ENCODE measurements at regions not wholly inside any gene's neighbourhood (a gene's known extent, or its start where the extent isn't known, plus 50 kb on each side); places are given as distances from the start of the nearest gene placed in this dataset.

DNA sequence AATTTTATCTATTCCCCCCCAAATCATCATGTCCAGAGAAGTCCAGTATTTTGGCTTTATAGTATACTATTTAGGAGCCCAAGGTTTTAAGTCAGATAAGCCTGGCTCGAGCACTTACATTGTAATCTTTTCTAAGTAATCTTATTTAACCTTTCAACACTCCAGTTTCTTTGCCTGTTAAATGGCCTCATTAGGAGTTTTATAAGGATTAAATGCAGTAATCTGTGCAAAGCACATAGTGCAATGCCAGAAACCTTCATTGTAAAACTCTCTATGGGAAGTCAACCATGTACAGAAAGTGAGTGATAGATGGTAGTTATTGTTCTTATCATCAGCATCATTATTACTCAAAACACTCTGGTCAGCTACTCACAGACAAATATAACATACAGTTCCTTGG, 1330.4 kb downstream of the SLC16A7 start:
- in situ Hi-C loops (cut with HindIII; ENCODE audit: low pct_unique_long_range_greater_than_20kb, low sequenced_read_pairs) = no loop called here
- TF ChIP-seq JUND (IDR thresholded peaks at IDR 0.05; ENCODE audit: low read depth) = no peak
- no peak for DNase-seq (ENCODE audit: low read depth in 1 of 2, low spot score in 1 of 2)

DNA sequence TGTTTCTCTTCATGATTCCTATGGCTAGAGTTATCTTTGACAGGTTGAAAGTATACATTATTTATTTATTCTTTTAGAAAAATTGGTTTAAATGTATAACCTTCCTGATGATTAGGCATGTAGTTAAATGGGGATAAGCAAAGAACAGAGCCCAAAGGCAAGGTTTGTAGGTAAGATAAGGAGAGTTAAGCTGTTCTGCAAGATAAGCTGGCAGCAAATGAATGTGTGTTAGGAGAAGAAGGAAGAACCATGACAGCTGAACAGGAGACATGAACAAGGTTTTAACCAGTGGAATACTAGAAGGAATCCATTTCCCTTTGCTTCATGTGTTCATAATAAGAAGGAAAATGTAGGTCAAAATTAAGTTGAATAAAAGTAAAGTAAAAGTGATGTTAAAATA, 1330.1 kb upstream of the USP15 start:
- in situ Hi-C loops (cut with HindIII; ENCODE audit: low pct_unique_long_range_greater_than_20kb, low sequenced_read_pairs) = no loop called here
- DNase-seq (ENCODE audit: low read depth in 1 of 2, low spot score in 1 of 2) = no peak

DNA sequence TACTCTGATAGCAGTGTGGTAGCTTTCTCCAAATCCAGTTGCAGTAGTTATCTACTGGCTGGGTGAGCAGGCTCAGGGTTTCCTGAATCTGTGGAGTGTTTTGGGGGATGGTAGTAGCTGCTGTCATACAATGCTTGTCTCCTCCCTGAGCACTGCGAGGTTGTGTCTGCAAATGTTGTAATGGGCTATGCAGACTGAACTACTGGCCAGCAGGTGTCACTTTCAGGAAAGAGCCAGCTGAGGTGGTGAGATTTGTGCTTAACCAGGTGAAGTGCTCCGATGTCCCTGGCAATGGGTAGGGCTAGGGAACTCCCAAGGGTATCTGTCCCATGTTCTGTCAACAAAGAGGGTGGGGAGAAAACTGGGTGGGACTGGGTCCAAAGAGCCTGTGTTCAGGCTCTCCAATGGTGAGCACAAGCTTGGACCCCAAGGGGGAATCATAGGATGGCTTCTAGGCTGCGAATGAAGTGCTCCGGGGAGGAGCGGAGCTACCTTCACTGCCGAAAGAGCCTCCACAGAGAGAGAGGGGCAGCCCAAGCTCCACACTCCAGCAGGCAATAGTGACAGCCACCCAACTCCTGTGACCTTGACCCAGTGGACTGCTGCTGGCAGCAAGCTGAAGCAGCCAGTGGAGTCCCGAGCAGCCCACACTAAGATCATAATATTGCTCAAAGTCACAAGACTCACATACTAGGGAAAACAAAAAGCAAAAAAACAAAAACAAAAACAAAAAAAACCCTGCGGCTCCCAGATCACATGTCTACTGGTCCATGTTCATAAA, 1324.0 kb upstream of the USP15 start:
- DNase-seq (ENCODE audit: low read depth in 1 of 2, low spot score in 1 of 2) = peak; percentile 10 to 62
- no peak for TF ChIP-seq JUND (IDR thresholded peaks at IDR 0.05; ENCODE audit: low read depth)
- in situ Hi-C loops (cut with HindIII; ENCODE audit: low pct_unique_long_range_greater_than_20kb, low sequenced_read_pairs) = no loop called here

More for the DNA sequence above, 1330.1 kb upstream of the USP15 start:
- TF ChIP-seq JUND (IDR thresholded peaks at IDR 0.05; ENCODE audit: low read depth) = no peak

DNA sequence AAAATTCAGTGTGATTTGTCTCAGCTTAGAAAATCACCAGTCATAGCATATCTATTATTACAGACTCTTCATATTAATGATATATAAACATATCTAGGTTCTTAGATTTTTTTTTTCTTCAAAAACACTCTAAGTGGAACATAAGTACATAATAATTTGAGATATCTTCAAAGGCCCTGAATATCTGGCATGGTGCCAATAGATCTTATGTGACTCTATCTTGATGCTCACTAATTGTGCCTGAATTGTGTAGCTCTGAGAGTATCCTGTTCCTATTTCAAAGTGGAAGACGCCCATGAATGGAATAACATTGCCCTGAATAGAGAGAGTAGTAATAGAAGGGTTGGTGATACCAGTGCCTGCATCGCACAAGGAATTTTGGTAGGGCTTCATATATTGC, 1312.7 kb upstream of the USP15 start:
- in situ Hi-C loops (cut with HindIII; ENCODE audit: low pct_unique_long_range_greater_than_20kb, low sequenced_read_pairs) = no loop called here
- no peak for TF ChIP-seq JUND (IDR thresholded peaks at IDR 0.05; ENCODE audit: low read depth)
- DNase-seq (ENCODE audit: low read depth in 1 of 2, low spot score in 1 of 2) = no peak

DNA sequence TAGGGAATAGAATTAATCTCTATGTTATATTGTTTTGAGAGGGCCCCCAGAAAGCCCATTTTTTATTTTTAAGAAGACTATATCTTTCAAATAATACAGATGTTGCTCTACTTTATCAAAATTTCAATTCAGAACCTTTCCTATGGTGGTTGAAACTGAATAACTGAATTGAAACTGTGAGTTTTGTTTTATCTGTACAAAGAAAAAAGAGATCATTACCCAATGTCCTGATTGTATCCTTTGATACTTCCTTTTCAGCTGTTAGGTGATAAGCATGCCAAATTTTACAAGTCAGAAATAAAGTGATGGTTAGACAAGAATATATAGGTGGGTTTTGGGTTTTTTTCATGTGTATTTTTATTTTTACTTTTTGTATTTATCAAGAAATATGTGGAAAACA, 1293.1 kb upstream of the USP15 start:
- in situ Hi-C loops (cut with HindIII; ENCODE audit: low pct_unique_long_range_greater_than_20kb, low sequenced_read_pairs) = no loop called here
- no peak for TF ChIP-seq JUND (IDR thresholded peaks at IDR 0.05; ENCODE audit: low read depth)

DNA sequence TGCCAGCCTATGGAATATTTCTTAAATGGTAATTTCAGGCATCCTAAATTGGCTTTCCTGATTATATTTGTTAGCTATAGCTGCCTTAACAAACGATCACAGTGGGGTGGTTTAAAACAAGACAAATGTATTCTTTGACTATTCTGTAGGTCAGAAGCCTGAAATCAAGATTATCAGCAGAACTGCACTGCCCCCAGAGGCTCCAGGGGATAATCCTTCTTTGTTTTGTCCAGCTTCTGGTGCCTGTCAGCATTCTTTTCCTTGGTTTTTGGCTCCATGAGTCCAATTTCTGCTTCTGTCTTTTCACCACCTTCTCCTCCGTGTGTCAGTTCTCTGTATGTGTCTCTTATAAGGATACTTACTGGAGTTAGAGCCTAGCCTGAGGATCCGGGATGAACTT, 1282.2 kb upstream of the USP15 start:
- DNase-seq (ENCODE audit: low read depth in 1 of 2, low spot score in 1 of 2) = peak in 1 of 2 experiments; percentile 31
- in situ Hi-C loops (cut with HindIII; ENCODE audit: low pct_unique_long_range_greater_than_20kb, low sequenced_read_pairs) = no loop called here
- no peak for TF ChIP-seq JUND (IDR thresholded peaks at IDR 0.05; ENCODE audit: low read depth)

More for the DNA sequence above, 1293.1 kb upstream of the USP15 start:
- DNase-seq (ENCODE audit: low read depth in 1 of 2, low spot score in 1 of 2) = no peak

DNA sequence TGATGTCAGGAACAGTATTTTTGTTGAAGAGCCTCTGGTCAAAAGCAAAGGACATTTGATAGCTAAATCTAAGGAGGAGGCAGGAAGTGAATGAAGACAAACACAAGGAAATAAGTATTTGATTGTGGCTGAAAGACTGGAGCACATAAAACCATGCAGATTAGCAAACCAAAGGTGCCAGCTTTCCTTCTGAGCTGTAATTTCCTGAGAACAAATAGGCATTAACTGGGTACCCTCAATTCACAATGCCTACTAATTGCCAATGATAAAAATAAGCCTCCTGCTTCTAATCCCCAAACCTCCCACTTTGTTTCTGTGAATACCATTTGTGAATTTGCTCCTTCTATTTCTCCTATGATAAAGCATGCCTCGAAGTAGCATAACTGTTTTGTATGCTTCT, 1279.6 kb upstream of the USP15 start:
- DNase-seq (ENCODE audit: low read depth in 1 of 2, low spot score in 1 of 2) = no peak
- in situ Hi-C loops (cut with HindIII; ENCODE audit: low pct_unique_long_range_greater_than_20kb, low sequenced_read_pairs) = no loop called here
- no peak for TF ChIP-seq JUND (IDR thresholded peaks at IDR 0.05; ENCODE audit: low read depth)

DNA sequence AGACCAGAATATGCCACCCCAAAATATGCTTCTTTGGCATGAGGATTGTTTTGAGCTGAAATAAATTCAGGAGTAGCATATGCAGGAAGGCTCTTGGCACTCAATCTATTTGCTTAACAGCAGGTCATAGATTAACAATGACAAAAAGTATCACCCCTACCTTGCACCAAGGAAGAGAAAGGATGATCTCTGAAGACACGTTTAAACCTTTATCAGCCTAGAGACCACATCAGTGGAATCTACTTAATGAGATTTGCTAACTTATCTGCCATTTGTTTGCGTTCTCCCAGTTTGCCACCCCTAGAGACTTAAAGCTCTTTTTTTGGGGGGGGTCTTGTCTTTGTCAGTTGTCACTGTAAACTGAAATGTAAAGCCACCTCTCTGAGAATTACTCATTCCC, 1278.7 kb upstream of the USP15 start:
- DNase-seq (ENCODE audit: low read depth in 1 of 2, low spot score in 1 of 2) = no peak
- TF ChIP-seq JUND (IDR thresholded peaks at IDR 0.05; ENCODE audit: low read depth) = no peak
- in situ Hi-C loops (cut with HindIII; ENCODE audit: low pct_unique_long_range_greater_than_20kb, low sequenced_read_pairs) = no loop called here

DNA sequence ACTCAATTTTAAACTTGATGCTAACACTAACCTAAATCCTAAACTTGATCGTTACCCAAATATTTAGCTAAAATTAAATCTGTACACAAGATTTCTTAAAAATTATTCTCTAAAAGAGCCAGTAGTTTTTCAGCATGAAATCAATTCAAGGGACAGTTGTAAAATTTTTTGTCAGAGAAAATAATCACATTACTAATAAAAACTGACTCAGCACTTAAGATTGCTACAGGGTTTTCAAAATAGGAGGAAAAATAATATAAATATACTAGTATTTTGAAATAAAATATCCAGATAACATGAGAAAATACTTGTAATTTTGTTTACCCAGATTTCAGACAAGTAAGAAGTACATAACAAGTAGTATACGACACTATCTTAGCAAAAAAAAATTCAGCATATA, 1268.1 kb upstream of the USP15 start:
- in situ Hi-C loops (cut with HindIII; ENCODE audit: low pct_unique_long_range_greater_than_20kb, low sequenced_read_pairs) = no loop called here
- no peak for TF ChIP-seq JUND (IDR thresholded peaks at IDR 0.05; ENCODE audit: low read depth)
- no peak for DNase-seq (ENCODE audit: low read depth in 1 of 2, low spot score in 1 of 2)

DNA sequence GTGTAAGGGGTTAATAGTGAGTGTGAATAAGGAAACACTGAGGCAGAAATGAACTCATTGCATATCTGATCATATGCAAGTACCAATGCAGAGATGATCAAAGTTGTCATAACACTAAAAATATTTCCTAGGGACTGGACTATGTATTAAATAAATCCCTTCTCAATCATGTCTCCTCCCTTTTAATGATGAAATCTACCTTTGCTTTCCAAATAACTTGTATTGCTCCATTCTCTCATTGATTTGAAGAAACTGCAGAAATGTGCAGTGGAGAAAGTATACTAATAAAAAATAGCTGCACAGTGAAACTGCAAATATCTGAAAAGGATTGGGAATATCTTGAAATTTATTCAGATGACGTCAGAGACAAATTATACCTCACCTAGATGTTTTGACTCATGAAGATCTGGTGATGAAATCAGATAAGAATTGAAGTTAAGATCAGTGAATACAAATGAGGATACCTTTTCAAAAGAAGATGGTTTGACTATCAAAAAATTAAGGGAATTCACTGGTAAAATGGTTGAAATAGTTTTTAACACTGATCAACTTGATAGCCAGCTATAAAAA, 1264.9 kb upstream of the USP15 start:
- no peak for DNase-seq (ENCODE audit: low read depth in 1 of 2, low spot score in 1 of 2)
- TF ChIP-seq JUND (IDR thresholded peaks at IDR 0.05; ENCODE audit: low read depth) = no peak
- in situ Hi-C loops (cut with HindIII; ENCODE audit: low pct_unique_long_range_greater_than_20kb, low sequenced_read_pairs) = no loop called here

DNA sequence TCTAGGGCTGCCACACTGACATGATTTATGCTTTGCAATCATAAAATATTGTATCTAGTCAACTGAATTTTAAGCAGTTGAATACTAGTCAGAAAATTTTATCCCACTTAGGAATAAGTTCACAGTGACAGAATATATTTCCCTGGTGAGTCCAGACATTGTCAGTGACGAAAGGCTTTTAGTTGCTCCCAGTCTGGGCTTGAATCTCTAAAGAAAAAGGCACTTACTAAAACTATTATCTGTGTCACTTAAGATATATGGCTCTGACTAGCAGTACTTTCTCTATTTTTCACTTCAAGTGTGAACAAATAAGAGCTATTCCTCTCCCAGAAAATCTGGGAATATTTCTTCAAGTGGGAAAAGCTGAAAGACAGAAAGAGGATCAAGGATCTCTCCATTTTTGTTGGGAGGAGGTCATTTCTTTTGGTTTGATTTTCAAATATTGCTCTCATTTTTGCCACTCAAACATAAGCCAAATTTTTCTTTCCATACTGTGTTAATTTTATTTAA, 1262.3 kb upstream of the USP15 start:
- in situ Hi-C loops (cut with HindIII; ENCODE audit: low pct_unique_long_range_greater_than_20kb, low sequenced_read_pairs) = no loop called here
- no peak for DNase-seq (ENCODE audit: low read depth in 1 of 2, low spot score in 1 of 2)
- TF ChIP-seq JUND (IDR thresholded peaks at IDR 0.05; ENCODE audit: low read depth) = no peak

DNA sequence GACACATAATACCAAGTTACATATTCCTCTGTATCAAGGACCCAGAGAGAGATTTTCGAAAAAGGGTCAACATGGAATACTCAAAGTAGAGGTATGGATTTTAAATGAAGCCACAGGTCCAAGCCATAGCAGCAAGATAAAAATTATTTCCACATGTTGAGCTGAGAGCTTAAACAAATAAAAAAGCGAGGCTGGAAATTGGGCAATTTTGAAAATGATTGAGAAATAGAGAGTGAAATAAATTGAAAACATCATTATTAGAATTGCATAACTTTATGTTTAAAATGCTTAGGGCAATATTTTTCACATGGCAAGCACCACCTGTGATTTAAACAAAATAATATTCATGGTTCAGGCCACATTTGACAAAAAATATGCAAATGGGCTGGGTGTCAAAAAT, 1251.0 kb upstream of the USP15 start:
- TF ChIP-seq JUND (IDR thresholded peaks at IDR 0.05; ENCODE audit: low read depth) = no peak
- no peak for DNase-seq (ENCODE audit: low read depth in 1 of 2, low spot score in 1 of 2)
- in situ Hi-C loops (cut with HindIII; ENCODE audit: low pct_unique_long_range_greater_than_20kb, low sequenced_read_pairs) = no loop called here

DNA sequence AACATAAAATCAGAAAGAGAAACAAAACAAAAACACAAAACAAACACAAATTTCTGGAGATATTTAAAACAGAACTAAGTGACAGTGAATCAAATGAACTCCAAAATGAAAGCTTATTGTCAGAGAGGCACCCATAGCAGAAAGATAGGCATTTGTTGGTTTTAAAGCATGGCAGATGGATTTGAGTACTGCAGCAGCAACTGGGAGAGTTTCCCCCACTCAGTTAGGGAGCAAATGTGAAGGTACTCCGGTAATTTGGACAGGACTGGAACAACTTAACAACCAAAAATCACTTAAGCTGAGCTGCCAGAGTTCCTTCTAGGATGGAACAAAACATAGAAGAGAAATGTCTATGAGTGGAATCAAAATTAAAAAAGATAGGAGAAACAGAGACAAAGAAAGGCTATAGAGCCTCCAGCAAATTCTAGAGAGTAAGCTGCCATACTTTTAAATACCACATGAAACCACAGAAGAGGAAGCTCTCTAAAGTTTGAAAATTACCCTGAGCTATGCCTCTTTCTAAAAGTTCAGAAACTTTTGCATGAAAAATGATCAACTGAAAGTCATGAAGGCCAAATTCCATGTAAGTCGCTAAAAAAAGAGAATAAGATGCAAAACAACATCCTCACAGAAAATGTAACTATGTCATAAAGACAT, 1248.3 kb upstream of the USP15 start:
- in situ Hi-C loops (cut with HindIII; ENCODE audit: low pct_unique_long_range_greater_than_20kb, low sequenced_read_pairs) = no loop called here
- TF ChIP-seq JUND (IDR thresholded peaks at IDR 0.05; ENCODE audit: low read depth) = no peak
- DNase-seq (ENCODE audit: low read depth in 1 of 2, low spot score in 1 of 2) = no peak
